Ammon's horn (tissue), 1 donor: ENCODE measurements at regions not wholly inside any gene's neighbourhood (a gene's known extent, or its start where the extent isn't known, plus 50 kb on each side); places are given as distances from the start of the nearest gene placed in this dataset.
"Not testable (repeated sequence)": the region's sequence is repeated elsewhere in the genome, so short reads cannot be mapped to it uniquely, and the experiment has no call there.

ENCODE experiments used
- DNase-seq: peaks from one replicate; pipeline ENCODE4 v3.0.0-alpha.2; 2016; ENCODE audit warnings: low spot score

DNA sequence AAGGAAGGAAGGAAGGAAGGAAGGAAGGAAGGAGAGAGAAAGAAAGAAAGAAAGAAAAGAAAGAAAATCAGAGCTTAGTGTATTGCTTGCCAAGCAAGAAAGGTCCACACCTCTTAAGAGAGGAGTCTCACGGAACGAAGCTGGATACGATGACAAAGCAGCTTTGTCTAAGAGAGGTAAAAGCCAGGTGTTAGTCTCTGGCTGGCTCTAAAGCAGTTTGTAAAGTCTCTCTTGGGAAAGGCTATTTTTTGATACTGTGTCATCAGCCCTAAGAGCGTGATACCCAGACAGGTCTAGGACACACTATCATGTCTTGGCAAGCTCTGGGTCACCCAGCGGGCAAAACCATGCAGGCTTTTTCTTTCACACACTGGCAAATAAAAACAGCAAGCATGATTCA is 297.5 kb upstream of the NBPF12 start:
- not testable (repeated sequence) for DNase-seq

DNA sequence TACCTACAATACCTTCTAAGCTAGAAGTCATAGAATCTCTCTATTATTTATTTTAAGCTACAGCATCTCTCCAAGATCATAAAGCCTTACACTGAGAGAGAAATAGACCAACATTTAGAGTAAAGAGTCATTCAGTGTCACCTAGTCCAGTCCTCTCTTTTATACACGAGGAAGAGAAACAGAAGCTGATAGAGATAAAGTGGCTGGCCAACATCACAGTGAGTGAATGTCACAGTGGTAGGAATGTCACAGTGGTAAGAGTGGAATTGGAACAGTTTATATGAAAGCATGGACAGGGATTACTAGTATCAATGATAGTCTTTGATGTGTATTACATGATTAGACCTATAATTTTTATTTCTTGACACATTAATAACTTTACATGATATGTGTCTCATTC is 307.8 kb upstream of the NBPF12 start:
- DNase-seq: not testable (repeated sequence)

DNA sequence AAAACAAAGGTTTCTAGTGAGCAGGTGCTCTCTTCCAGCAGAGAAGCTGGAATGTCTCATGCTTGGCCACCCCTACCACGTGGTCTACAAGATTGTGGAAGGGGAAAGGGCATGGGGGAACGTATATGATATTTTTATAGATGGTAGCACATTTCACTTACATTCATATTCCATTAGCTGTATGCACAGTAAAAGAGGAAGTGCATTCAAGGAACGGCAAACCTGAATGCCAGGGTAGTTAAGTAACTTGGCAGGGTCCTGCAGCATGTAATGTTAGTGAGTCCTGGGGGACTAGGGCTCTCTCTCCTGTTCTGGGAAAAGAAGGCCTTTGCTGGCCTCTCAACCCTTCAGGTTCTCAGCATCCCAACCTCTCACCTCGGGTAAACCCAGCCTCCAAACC is 319.5 kb upstream of the NBPF12 start:
- DNase-seq: not testable (repeated sequence)

DNA sequence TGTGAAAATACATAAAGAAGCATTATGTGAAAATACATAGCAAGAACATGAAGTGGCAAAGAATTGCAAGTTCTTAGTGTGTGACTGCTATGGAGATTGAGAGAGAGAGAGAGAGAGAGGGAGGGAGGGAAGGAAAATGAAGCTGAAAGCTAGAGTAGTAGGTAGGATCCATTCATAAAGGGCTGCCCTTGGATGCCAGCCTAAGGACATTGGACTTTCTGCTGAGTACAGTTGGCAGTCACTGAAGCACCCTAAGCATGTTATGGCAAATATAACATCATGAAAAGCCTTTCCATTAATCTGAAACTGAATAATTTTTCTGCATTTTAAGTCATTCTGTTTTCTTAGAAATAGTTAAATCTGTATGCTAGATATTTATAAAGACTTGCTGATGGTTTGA is 333.4 kb upstream of the NBPF12 start:
- DNase-seq: not testable (repeated sequence)

DNA sequence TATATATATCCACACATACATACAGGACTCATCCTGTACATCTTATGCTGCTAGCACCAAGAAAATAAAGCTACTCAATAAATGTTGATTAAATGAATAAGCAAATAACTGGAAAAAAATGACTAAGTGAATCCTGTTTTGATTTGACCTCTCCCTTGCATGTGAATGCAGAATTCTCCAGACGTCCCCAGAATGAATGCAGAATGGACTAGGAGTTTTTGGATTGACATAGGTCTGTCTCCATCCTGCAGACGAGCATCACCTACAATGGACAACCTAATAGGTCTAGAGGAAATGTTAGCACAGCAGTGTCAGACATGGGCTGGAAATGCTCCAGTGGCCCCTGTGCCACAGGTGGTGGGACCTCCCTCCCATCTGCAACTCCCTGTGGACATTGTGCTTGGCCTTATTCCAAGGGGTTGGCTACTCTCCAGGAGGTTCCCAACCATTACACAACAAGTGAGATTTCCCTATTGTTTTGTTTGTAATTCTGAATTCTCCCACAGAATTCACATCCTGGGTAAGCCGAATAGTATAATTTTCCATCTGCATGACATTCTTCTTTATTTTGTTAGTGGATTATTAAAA is 337.3 kb upstream of the NBPF12 start:
- not testable (repeated sequence) for DNase-seq

DNA sequence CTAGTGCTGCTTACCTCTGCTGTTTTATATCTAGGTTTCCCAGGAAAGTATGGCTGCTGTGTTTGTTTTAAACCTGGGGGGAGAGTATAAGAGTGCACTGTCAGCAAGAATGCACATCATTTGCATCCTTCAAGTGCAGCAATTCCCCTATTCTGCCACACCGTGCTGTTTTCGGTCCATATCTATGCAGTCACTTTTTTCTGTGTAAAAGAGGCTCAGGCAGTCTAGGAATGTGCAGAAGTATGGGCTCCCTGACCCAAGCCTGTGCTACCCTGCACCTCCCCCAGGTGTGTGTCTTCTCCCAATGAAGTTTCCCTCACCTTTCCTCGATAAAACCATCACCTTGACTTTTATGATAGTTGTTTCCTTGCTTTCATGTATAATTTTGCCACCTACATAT is 338.2 kb upstream of the NBPF12 start:
- not testable (repeated sequence) for DNase-seq

DNA sequence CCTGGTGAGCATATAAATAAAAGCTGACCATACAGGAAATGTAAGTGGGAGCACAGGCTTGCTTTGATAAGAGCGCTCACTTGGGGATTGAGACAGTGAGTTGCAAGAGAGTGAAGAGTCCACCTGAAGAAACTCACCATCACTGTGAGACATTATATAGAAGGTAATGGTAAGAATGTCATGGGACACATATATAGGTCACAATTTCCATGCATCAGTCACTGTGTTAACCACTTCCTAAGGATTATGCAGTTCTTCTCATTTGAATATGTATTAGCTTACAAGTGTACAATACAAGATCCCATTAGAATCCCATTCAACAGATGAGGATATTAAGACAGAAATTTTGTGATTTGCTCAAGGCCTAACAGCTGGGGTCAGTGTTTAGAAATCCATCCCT is 352.4 kb upstream of the NOTCH2NLA start:
- not testable (repeated sequence) for DNase-seq

DNA sequence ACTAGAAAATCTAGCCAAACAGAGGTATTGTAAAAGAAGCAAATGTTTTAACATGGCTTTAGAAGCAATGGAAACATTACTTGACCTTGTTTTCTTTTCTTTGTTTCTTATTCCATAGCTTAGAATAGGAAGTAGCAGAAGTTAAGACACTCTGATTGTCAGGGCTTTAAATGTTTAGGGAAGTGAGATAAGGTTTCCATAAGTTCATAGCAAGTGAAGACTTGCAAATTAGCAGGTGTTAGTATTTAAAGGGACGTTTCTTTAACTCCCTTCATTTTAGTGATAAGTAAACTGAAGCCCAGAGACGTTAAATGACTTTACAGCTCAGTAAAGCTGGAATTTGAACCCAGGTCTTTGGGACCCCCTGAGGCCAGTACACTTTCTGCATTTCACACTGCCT is 338.7 kb upstream of the NOTCH2NLA start:
- DNase-seq: not testable (repeated sequence)

DNA sequence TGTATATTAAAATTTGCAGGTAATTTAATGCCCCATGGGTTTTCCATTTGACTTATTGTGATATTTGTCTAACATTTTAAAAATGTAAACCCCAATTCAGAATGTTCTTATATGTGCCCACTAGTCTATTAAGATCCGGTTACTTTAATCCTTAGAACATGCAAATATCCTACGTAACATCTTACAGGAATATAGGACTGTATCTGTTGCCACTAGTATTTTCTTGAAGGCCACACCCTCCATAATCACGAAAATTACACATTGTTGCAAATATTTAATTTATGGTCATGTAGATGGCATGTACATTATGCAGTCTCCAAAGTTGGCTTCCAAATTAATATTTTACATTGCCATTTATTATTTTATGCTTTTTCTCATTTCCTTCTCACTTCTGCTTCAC is 329.2 kb upstream of the NOTCH2NLA start:
- not testable (repeated sequence) for DNase-seq

DNA sequence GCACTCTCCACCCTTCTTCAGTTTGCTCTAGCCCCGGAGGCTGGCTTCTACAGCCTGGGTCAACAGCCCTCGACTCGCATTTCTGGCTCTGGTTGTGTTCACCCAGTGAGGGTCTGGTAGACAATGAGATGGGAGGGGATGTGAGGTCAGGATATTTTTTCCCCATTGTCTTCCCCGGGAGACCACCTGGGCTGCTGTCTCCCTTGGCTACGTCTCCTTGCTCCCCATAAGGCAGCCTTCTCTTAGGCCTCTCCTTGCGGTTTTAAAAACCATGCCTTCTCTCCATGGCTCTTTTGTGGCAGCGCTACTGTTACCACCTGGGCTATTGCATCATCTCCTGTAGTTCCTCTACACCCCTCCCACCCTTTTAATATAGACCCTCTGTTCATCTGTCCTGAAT is 327.6 kb upstream of the NOTCH2NLA start:
- not testable (repeated sequence) for DNase-seq

DNA sequence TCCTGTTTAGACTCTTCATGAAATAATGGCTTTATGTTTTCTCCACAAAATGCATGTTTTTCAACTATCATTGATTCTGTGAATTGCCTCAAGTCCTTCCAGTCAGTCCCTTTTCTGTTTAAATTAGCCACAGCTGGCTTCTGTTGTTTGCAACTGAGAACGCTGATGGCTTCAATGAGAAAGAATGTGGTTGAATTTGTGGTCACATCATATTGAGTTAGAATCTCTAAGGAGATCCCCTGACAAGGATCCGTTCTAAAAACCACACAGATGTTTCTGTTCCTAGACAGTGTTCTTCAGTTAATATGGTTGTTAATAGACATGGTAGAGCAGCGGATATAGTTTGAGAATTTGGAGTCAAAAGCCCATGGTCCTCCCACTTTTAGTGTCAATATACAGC is 323.6 kb upstream of the NOTCH2NLA start:
- not testable (repeated sequence) for DNase-seq

DNA sequence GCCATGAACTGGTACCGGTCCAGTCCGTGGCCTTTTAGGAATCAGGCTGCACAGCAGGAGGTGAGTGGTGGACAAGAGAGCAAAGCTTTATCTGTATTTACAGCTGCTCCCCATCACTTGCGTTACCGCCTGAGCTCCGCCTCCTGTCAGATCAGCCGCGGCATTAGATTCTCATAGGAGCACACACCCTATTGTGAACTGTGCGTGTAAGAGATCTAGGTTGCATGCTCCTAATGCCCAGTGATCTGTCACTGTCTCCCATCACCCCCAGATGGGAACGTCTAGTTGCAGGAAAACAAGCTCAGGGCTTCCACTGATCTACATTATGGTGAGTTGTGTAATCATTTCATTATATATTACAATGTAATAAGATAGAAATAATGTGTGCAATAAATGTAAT is 319.9 kb upstream of the NOTCH2NLA start:
- DNase-seq: not testable (repeated sequence)

DNA sequence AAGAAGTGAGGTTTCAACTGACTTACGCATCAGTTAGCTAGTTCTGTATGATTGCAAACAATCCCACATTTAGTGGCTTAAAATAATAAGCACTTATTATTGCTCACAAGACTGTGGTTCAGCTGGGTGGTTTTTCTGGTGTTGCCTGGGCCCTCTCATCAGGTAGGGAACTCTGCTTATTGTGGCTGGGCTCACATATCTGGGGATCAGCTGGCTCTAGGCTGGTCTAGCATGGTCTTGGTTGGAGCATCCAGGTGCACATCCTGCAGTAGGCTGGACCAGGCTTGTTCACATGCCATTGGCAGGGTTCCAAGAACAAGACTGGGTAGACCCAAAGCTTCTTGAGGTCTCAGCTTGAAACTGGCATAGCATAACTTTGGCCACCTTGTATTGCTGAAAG is 317.4 kb upstream of the NOTCH2NLA start:
- not testable (repeated sequence) for DNase-seq

DNA sequence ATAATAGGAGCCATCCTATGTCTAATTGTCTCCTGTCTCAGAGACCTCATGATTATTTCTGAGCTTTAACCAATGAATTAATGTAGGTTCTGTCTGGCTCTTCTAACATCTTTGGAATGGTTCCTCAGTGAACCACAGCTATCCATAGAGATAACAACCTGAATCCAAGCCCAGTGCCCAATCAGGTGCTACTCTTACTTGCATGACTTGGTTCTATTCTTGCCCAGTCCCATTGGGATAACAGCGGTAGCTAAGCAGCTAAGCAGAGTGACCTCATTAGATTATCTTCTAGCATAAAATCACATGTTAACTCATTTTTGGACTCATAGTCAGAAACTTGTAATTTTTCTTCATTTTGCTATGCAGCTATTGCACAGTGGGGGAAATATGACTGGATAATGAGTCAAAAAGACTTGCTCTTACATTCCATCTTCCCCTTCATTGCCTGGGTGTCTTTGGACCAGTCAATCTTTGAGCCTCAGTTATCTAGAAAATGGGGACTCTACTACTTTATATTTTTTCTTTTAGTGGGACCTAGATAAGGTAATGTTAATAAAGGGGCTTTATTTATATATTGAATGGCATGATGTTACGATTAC is 309.1 kb upstream of the NOTCH2NLA start:
- not testable (repeated sequence) for DNase-seq

DNA sequence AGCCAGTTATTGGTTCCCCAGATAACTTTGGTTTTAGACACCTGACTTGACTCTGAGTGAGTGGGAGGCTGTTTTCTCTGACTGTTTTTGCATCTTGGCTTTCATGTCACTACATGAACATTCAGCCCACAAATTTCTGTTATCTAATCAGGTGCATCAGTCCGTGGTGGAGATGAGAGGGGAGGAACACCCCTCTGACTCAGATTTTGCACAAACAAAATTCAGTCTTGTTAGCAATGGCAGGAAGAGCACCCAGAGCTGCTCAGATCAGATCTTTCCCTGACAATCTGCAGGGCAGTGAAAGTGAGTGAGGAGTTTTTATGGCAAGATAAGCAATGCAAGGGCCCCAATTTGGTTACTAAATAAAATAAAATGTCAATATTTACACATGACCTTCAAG is 307.2 kb upstream of the NOTCH2NLA start:
- not testable (repeated sequence) for DNase-seq

DNA sequence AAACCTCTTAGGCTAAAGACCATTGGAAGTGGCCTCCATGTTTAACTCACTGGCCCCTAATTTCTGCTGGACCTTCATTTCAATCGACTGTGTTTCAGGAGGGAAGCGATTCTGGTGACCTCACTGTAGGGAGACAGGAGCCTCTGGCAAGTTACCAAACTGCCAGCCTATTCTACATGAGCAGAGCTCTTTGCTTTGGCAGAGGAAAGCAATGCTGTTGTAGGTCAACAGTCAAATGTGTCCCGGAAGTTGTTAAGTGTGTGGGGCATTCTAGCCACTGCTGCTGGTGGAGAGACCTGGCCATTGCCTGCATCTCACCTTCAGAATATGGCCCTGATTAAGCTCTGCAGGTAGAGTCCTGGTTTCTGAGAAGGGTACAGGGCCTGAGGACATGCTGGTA is 306.8 kb upstream of the NOTCH2NLA start:
- DNase-seq: not testable (repeated sequence)

DNA sequence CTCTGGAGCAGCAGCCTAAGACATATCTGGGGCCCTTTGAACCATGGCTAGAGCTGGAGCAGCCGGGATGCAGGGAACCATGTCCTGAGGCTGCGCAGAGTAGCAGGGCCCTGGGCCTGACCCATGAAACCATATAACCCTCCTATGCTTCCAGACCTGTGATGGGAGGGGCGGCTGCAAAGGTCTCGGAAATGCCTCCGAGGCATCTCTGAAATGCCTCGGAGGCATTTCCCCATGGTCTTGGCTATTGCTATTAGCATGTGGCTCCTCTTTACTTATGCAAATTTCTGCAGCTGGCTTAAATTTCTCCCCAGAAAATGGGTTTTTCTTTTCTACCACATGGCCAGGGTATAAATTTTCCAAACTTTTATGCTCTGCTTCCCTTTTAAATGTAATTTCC is 302.1 kb upstream of the NOTCH2NLA start:
- DNase-seq: not testable (repeated sequence)

DNA sequence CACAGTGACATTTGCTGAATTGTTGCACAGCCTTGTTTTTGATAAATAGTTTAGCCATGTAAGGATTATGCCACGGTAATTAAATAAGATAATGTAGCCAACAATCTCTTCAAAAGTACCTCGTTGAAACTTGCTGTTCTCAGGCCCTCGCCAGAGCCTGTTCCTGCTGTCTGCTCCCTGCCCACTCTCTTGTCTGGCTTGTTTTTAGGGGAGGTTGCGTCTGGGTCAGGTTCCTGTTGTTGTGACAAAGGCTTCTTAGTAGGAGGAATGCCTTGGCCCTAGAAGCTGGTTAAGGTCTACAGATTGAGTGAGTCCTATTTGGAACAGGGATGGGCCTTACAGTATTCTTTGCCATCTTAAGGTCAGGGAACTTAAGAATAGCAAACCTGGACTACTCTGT is 294.0 kb upstream of the NOTCH2NLA start:
- DNase-seq: not testable (repeated sequence)

DNA sequence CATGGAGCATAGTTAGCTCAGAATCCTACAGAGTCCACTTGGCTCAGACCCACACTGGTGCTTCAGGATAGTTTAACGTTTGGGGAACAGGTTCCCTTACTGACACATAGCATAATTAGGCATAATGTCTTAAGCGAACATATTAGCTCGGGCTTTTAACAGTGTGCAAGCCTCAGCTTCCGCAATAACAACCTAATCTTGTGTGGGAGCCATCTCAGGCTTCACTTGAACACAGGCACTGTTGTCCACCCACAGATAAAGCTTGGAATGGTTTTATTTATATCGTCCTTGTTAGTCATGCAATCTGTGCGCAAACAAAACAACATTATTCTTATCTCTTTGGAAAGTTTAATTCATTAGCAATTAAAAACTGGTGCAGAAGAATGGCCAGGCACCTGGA is 293.5 kb upstream of the NOTCH2NLA start:
- DNase-seq: not testable (repeated sequence)

DNA sequence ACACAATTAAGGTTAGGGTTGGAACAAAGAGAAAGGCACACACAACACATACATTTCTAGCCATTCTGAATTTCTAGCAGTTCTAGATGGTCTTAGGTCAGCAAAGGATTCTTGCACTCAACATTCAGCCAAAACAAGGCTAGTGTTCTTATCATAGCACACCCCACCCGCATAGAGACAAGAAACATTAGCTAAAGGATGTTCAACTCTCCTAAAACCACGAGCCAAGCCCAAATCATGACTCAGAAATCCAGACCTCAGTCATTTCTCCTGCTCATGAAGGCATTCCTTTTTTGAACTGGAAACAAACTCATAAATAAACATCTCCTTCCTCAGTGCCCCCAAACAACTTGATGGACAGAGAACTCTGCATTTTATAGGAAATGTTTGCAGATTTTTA is 293.0 kb upstream of the NOTCH2NLA start:
- not testable (repeated sequence) for DNase-seq

DNA sequence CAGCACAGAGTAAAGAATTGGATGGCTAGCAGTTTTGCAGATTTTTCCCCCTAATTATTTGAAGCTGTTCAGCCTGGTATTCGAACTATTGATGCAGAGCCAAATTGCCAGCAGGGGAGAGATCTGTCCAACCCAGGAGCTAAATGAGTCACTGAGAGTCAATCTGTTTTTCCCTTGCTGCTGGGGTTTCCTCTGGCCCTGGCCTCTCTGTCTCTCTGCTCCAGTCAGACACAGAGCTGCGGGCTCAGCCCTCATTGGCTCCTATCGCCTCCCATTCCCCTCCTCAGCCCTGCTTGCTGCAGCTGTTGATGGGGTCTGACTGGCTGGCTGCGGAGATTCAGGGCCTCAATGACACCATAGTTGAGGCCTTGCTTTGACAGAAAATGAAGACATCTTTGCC is 284.9 kb upstream of the NOTCH2NLA start:
- not testable (repeated sequence) for DNase-seq

DNA sequence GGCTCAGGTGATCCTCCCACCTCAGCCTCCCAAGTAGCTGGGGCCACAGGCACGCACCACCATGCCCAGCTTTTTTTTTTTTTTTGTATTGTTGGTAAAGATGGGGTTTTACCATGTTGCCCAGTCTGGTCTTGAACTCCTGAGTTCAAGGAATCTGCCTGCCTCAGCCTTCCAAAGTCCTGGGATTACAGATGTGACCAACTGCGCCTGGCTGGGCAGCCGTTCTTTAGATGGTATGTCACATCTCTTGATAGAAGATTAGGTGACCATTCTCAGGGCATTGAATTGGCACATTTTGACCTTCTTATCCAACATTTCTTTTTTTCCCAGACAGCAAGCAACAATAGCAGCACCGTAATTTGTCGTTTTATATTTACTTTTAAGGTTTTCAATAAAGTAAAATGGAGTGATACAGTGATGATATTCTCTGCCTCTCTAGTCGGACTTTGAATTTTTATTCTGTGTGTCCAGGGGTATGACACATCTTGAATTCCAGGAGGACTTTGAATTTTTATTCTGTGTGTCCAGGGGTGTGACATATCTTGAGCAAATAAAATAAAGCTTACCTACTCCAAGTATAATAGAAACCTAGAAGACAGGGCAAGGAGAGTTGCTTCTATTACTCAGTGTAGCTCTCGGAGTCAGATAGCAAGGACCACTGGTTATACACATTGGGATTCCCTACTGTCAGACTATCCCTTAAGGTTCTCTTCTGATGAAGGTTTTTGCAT is 282.4 kb upstream of the NOTCH2NLA start:
- DNase-seq: not testable (repeated sequence)

DNA sequence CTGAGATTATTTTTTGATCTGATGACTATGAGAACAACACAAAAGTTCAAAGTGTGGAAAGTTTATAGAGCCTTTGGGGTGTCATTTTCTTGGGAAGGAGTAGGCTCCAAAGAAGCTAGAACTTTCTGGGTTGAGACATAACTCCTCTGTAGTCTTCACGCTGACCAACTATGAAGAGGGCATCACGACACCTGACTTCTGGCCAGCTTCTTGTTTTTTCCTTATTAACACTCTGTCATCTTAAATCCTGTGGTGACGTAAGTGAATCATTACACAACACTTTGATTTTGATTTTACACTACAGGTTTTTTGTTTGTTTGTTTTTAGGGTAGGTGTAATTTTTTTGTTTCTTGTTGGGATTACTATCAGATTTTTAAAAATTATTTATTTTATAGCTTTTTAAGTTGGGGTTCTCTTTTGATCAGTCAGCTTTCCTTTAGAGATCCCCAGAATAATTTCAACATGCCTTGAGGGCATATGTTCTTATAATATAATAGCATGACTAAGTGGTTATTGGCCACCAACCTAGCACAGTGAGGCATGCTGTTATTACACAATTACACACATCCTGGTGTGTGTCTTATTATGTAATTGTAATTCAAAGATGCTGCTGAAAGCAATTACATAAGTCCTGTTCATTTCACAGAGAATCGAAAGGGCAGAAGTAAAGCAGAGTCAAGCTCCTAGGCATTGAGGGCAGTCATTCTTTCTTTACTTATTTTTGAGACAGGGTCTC is 281.6 kb upstream of the NOTCH2NLA start:
- DNase-seq: not testable (repeated sequence)
